OCI-LY1 (cell line): ENCODE measurements at regions not wholly inside any gene's neighbourhood (a gene's known extent, or its start where the extent isn't known, plus 50 kb on each side); places are given as distances from the start of the nearest gene placed in this dataset.

Experiments used
- H2AFZ ChIP-seq: fragments of 200-600 bp; sonication (generic), shearing (Covaris generic); 2 replicates; pipeline ENCODE4 v1.6.0; 2014; ENCODE audit warnings: antibody characterized with exemption, mild to moderate bottlenecking, low read length
- H3F3A ChIP-seq: fragments of 200-600 bp; sonication (generic), shearing (Covaris generic); 2 replicates; pipeline ENCODE4 v1.6.0; 2014; ENCODE audit warnings: mild to moderate bottlenecking, antibody characterized with exemption, low read length, moderate library complexity; ENCODE audit not compliant: insufficient read depth
- H3K27ac ChIP-seq: fragments of 200-600 bp; sonication (generic); 2 replicates; pipeline ENCODE4 v1.5.1; 2014; ENCODE audit warnings: low read length, mixed run types, mild to moderate bottlenecking, low read depth; ENCODE audit not compliant: poor library complexity, severe bottlenecking
- H3K27me3 ChIP-seq: fragments of 200-600 bp; sonication (generic); 2 replicates; pipeline ENCODE4 v1.6.0; 2014; ENCODE audit warnings: antibody characterized with exemption, mild to moderate bottlenecking, low read length, moderate library complexity; ENCODE audit not compliant: insufficient read depth
- H3K36me3 ChIP-seq: fragments of 200-600 bp; sonication (generic); 2 replicates; pipeline ENCODE4 v1.6.1; 2014; ENCODE audit warnings: mild to moderate bottlenecking, antibody characterized with exemption, low read length, moderate library complexity, mixed read lengths; ENCODE audit not compliant: insufficient read depth
- H3K4me1 ChIP-seq: fragments of 200-600 bp; sonication (generic); 2 replicates; pipeline ENCODE4 v1.5.1; 2014; ENCODE audit warnings: mild to moderate bottlenecking, low read length, moderate library complexity; ENCODE audit not compliant: insufficient read depth, severe bottlenecking
- H3K4me2 ChIP-seq: fragments of 200-600 bp; sonication (generic), shearing (Covaris generic); 2 replicates; pipeline ENCODE4 v1.6.1; 2014; ENCODE audit warnings: low read length
- H3K4me3 ChIP-seq: fragments of 200-600 bp; sonication (generic); 2 replicates; pipeline ENCODE4 v1.5.1; 2014; ENCODE audit warnings: low read length, low read depth, mild to moderate bottlenecking, mixed read lengths; ENCODE audit not compliant: poor library complexity, severe bottlenecking
- H3K79me2 ChIP-seq: fragments of 200-600 bp; shearing (Covaris generic); 2 replicates; pipeline ENCODE4 v1.6.1; 2016; ENCODE audit warnings: mixed run types, low read length, mixed read lengths; ENCODE audit not compliant: insufficient read depth
- H3K9ac ChIP-seq: fragments of 200-600 bp; sonication (generic), shearing (Covaris generic); 2 replicates; pipeline ENCODE4 v1.6.1; 2014; ENCODE audit warnings: mild to moderate bottlenecking, low read length, mixed read lengths
- H3K9me2 ChIP-seq: fragments of 200-600 bp; sonication (generic), shearing (Covaris generic); 2 replicates; pipeline ENCODE4 v1.6.1; 2014; ENCODE audit warnings: low read depth, mild to moderate bottlenecking, low read length, mixed read lengths
- H3K9me3 ChIP-seq: fragments of 200-600 bp; shearing (Covaris generic); 2 replicates; pipeline ENCODE4 v1.6.1; 2014; ENCODE audit warnings: low read length, mixed read lengths
- H4K20me1 ChIP-seq: fragments of 200-600 bp; sonication (generic), shearing (Covaris generic); 2 replicates; pipeline ENCODE4 v1.6.0; 2016; ENCODE audit warnings: mild to moderate bottlenecking, low read length; ENCODE audit not compliant: insufficient read depth
- EZH2 ChIP-seq: fragments of 200-600 bp; sonication (generic), shearing (Covaris generic); IDR thresholded peaks from 2 replicates; pipeline ENCODE4 v1.8.0; 2017; ENCODE audit warnings: borderline replicate concordance, mixed run types, mild to moderate bottlenecking, antibody characterized with exemption, low read length, moderate library complexity, mixed read lengths
- TF ChIP-seq, protein P1 (sequence below): fragments of 200-600 bp; sonication (generic), shearing (Covaris generic); IDR thresholded peaks from 2 replicates; pipeline ENCODE4 v1.5.1; 2017; ENCODE audit warnings: mild to moderate bottlenecking, antibody characterized with exemption, low read length, moderate library complexity, mixed read lengths

DNA sequence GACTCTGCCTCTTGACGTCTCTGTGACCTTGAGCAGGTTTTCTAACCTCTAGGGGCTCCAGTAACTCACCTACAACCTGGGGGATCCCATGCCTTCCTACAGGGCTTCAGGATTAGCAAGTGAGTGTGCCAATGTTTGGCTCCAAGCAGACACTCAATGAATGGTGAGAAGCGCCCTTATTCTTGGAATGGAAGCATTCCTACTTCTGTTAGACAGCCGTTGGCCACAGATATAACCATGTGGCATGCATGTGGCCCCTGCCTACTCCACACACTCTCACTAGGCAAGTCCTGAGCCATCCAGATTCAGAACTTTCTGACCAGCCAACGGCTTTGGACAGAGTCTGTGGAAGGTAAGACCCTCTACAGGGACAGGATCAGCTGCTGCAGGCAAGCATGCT is 108.9 kb upstream of the LYZL2 start:
- no peaks in the 10 kb centered on the region for H3F3A ChIP-seq
- no peak overlapping the region for H3K4me3 ChIP-seq
- no peak overlapping the region for H2AFZ ChIP-seq
- no peaks in the 10 kb centered on the region for H3K9me2 ChIP-seq
- no peaks in the 10 kb centered on the region for H3K79me2 ChIP-seq
- H4K20me1 ChIP-seq = no peaks in the 10 kb centered on the region
- H3K9ac ChIP-seq = no peak overlapping the region
- no peaks in the 10 kb centered on the region for H3K36me3 ChIP-seq
- H3K27ac ChIP-seq = no peak overlapping the region
- no peaks in the 10 kb centered on the region for H3K4me1 ChIP-seq
- H3K27me3 ChIP-seq = no peaks in the 10 kb centered on the region; the same call in 1 of the 2 replicates
- no peaks in the 10 kb centered on the region for H3K9me3 ChIP-seq
- TF ChIP-seq, protein P1, sequence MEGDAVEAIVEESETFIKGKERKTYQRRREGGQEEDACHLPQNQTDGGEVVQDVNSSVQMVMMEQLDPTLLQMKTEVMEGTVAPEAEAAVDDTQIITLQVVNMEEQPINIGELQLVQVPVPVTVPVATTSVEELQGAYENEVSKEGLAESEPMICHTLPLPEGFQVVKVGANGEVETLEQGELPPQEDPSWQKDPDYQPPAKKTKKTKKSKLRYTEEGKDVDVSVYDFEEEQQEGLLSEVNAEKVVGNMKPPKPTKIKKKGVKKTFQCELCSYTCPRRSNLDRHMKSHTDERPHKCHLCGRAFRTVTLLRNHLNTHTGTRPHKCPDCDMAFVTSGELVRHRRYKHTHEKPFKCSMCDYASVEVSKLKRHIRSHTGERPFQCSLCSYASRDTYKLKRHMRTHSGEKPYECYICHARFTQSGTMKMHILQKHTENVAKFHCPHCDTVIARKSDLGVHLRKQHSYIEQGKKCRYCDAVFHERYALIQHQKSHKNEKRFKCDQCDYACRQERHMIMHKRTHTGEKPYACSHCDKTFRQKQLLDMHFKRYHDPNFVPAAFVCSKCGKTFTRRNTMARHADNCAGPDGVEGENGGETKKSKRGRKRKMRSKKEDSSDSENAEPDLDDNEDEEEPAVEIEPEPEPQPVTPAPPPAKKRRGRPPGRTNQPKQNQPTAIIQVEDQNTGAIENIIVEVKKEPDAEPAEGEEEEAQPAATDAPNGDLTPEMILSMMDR = no peak
- no peak for TF ChIP-seq EZH2
- no peak overlapping the region for H3K4me2 ChIP-seq

DNA sequence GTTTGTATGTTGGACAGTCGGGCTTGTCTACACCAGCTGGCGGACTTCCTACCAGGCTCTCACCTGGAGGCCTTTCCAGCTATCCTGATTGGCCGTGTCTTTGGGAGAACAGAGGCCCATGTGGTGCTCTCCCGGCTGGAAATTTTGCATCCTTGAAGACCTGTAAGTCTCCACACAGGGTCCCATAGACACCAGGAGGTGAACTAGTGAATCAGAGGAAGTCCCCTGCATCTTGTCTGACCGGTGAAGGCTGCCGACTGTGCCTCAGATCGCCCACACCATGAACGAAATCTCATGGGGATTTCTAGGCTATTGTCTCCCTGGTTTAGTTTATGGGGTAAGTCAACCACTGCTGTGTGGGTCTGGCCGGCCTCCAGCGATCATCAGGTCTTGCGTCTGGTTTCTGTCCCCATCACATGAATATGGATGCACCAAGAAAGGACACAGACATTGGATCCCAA is 108.4 kb upstream of the LYZL2 start:
- Histone ChIP-seq H3K4me1 (no peaks in the 10 kb centered on the region), H3K79me2 (no peaks in the 10 kb centered on the region), H3K27ac (no peak overlapping the region), H3K9me3 (no peaks in the 10 kb centered on the region), H2AFZ (no peak overlapping the region), H3K27me3 (no peaks in the 10 kb centered on the region; the same call in 1 of the 2 replicates), H3K9ac (no peak overlapping the region), H3K9me2 (no peaks in the 10 kb centered on the region), H4K20me1 (no peaks in the 10 kb centered on the region), H3K4me2 (no peak overlapping the region), H3F3A (no peaks in the 10 kb centered on the region), H3K4me3 (no peak overlapping the region), H3K36me3 (no peaks in the 10 kb centered on the region)
- TF ChIP-seq, protein P1 = no peak
- no peak for TF ChIP-seq EZH2

DNA sequence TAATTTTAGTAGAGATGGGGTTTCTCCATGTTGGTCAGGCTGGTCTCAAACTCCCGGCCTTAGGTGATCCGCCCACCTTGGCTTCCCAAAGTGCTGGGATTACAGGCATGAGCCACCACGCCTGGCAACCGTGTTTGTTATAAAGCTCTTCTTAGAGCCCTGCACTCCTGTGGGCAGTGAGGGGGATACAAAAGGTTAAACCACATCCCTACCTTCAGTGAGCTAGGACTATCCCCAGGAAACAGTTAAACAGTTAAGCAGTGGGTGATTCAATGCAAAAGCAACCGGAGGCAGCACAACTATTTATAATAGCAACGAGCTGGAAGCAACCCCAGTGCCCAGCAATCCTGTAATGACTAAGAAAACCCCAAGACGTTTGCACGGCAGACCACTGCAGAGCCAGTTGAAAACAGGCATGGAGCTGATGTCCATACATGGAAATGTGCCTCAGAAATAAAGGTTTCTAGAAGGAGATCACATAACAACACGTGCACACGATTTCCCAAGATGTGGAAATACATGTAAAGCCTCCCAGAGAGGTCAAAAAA is 107.2 kb upstream of the LYZL2 start:
- Histone ChIP-seq H3K27me3 (no peaks in the 10 kb centered on the region; the same call in 1 of the 2 replicates), H4K20me1 (no peaks in the 10 kb centered on the region), H3K36me3 (no peaks in the 10 kb centered on the region), H3K4me2 (no peak overlapping the region), H3K79me2 (no peaks in the 10 kb centered on the region), H3K9me3 (no peaks in the 10 kb centered on the region), H3K9ac (no peak overlapping the region), H3K4me3 (no peak overlapping the region), H3K9me2 (no peaks in the 10 kb centered on the region), H2AFZ (no peak overlapping the region), H3F3A (no peaks in the 10 kb centered on the region), H3K4me1 (no peaks in the 10 kb centered on the region), H3K27ac (no peak overlapping the region)
- no peak for TF ChIP-seq EZH2
- TF ChIP-seq, protein P1 = no peak
